WTC11 (cell line): ENCODE measurements at regions not wholly inside any gene's neighbourhood (a gene's known extent, or its start where the extent isn't known, plus 50 kb on each side); places are given as distances from the start of the nearest gene placed in this dataset.

Experiments used
- ATAC-seq: fragments of 200-7000 bp; cut with Tn5 transposase; 2 replicates; pipeline ENCODE4 v1.10.0; 2021; ENCODE audit warnings: mild to moderate bottlenecking, moderate library complexity
- CTCF ChIA-PET: fragments of 300-600 bp; sonication (Branson Sonifier 250); formaldehyde crosslinking; loops from one replicate; lab custom pipeline; 2021; ENCODE audit warnings: antibody characterized with exemption; lab: Charles Lee
- POLR2A ChIA-PET: fragments of 350-600 bp; sonication (Branson Sonifier 250); formaldehyde crosslinking; loops from one replicate; lab custom pipeline; 2021; ENCODE audit warnings: antibody characterized with exemption; lab: Charles Lee
- DNase-seq: peaks from one replicate; pipeline ENCODE4 v3.0.0; 2021; ENCODE audit warnings: low spot score
- H3K27ac Mint-ChIP-seq: 2 replicates; pipeline ENCODE4 v1.8.0; 2021; ENCODE audit warnings: mixed read lengths
- H3K27me3 Mint-ChIP-seq: 2 replicates; pipeline ENCODE4 v1.8.0; 2021; ENCODE audit warnings: low read depth, mild to moderate bottlenecking, moderate library complexity, mixed read lengths
- H3K36me3 Mint-ChIP-seq: 2 replicates; pipeline ENCODE4 v1.8.0; 2021; ENCODE audit warnings: mixed read lengths
- H3K4me1 Mint-ChIP-seq: 2 replicates; pipeline ENCODE4 v1.8.0; 2022; ENCODE audit warnings: mixed read lengths
- H3K4me3 Mint-ChIP-seq: 2 replicates; pipeline ENCODE4 v1.8.0; 2021; ENCODE audit warnings: mild to moderate bottlenecking, moderate library complexity, mixed read lengths
- H3K9me3 Mint-ChIP-seq: 2 replicates; pipeline ENCODE4 v1.8.0; 2021; ENCODE audit warnings: mixed read lengths
- AFF4 ChIP-seq: sonication (generic); formaldehyde crosslinking; IDR thresholded peaks from 2 replicates; pipeline ENCODE4 v1.8.1; 2023; ENCODE audit warnings: mild to moderate bottlenecking, missing genetic modification reagents, borderline replicate concordance
- FOXP1 ChIP-seq: sonication (generic); formaldehyde crosslinking; IDR thresholded peaks from 2 replicates; pipeline ENCODE4 v1.8.0; 2022; ENCODE audit warnings: missing genetic modification reagents, mild to moderate bottlenecking, moderate library complexity, borderline replicate concordance
- GTF2I ChIP-seq: fragments of 250-450 bp; sonication (Bioruptor Pico); conservative IDR thresholded peaks from 2 replicates; pipeline ENCODE4 v1.4.0; 2021; ENCODE audit warnings: mild to moderate bottlenecking
- MLX ChIP-seq: sonication (generic); formaldehyde crosslinking; IDR thresholded peaks from 2 replicates; pipeline ENCODE4 v1.8.1; 2023; ENCODE audit warnings: mild to moderate bottlenecking, missing genetic modification reagents, moderate library complexity
- NR1H2 ChIP-seq: sonication (generic); formaldehyde crosslinking; IDR thresholded peaks from 2 replicates; pipeline ENCODE4 v1.9.0; 2021; ENCODE audit warnings: mild to moderate bottlenecking, moderate library complexity, missing genetic modification reagents
- PRDM15 ChIP-seq: sonication (generic); formaldehyde crosslinking; IDR thresholded peaks from 2 replicates; pipeline ENCODE4 v1.8.0; 2022; ENCODE audit warnings: missing genetic modification reagents
- PRRX2 ChIP-seq: fragments of 250-450 bp; sonication (Bioruptor Pico); IDR thresholded peaks from 2 replicates; pipeline ENCODE4 v1.8.0; 2021; ENCODE audit warnings: mild to moderate bottlenecking
- SOX15 ChIP-seq: fragments of 250-450 bp; sonication (Bioruptor Pico); IDR thresholded peaks from 2 replicates; pipeline ENCODE4 v1.9.0; 2021; ENCODE audit warnings: mild to moderate bottlenecking
- TEAD1 ChIP-seq: sonication (generic); formaldehyde crosslinking; IDR thresholded peaks from 2 replicates; pipeline ENCODE4 v1.8.0; 2022; ENCODE audit warnings: mild to moderate bottlenecking, missing genetic modification reagents
- ZNF532 ChIP-seq: fragments of 250-450 bp; sonication (Bioruptor Pico); IDR thresholded peaks from 2 replicates; pipeline ENCODE4 v1.9.0; 2021; ENCODE audit warnings: mild to moderate bottlenecking, borderline replicate concordance
- TF ChIP-seq, protein P1 (sequence below): sonication (generic); formaldehyde crosslinking; IDR thresholded peaks from 2 replicates; pipeline ENCODE4 v1.8.1; 2022; ENCODE audit warnings: mild to moderate bottlenecking, moderate library complexity, missing genetic modification reagents
- TF ChIP-seq, protein P2 (sequence below): sonication (generic); formaldehyde crosslinking; conservative IDR thresholded peaks from 2 replicates; pipeline ENCODE4 v1.8.1; 2022; ENCODE audit warnings: mild to moderate bottlenecking, missing genetic modification reagents
- TF ChIP-seq, protein P3 (sequence below): fragments of 250-450 bp; sonication (Bioruptor Pico); IDR thresholded peaks from 2 replicates; pipeline ENCODE4 v1.9.0; 2021; ENCODE audit warnings: moderate library complexity, mild to moderate bottlenecking, inconsistent platforms, borderline replicate concordance

DNA sequence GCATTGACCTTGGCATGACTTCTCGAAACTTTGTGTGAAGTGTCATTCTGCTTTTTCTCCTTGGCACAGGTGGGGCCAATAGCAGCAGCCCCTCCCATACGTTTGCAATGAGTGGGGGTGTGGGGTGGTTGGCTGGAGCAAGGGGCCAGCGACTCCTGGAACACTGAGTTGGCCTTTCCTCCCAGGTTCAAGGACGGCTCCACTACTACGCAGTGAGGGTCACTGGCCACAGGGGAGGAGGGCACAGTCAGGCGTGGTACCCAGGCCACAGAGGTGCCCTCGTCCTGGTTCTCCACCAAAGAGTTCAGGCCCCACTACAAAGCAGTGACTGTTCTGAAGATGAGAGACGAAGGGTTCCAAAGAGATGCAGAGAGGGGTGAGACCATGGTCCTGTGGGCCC, 70.6 kb upstream of the OTOS start (continued):
- TF ChIP-seq AFF4 (CRISPR knock-in tag) (no peak), NR1H2 (CRISPR knock-in tag) (no peak), PRDM15 (no peak), FOXP1 (CRISPR knock-in tag) (no peak), MLX (CRISPR knock-in tag) (no peak)
- TF ChIP-seq, protein P1, sequence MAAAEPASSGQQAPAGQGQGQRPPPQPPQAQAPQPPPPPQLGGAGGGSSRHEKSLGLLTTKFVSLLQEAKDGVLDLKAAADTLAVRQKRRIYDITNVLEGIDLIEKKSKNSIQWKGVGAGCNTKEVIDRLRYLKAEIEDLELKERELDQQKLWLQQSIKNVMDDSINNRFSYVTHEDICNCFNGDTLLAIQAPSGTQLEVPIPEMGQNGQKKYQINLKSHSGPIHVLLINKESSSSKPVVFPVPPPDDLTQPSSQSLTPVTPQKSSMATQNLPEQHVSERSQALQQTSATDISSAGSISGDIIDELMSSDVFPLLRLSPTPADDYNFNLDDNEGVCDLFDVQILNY (CRISPR knock-in tag), result no peak
- TF ChIP-seq, protein P2, sequence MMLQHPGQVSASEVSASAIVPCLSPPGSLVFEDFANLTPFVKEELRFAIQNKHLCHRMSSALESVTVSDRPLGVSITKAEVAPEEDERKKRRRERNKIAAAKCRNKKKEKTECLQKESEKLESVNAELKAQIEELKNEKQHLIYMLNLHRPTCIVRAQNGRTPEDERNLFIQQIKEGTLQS (CRISPR knock-in tag), result no peak

GRCh38 chr2:240211598-240212424, 71.4 kb upstream of the OTOS start:
- POLR2A ChIA-PET, result interaction anchor here (0.6 kb wide), 1 partner anchor 60 kb away, joined by 3 read pairs; no protein-coding TSS in a partner anchor
- Mint-ChIP-seq H3K4me1 (no peaks in the 10 kb centered on the region), H3K9me3 (no peaks in the 10 kb centered on the region), H3K27me3 (no peaks in the 10 kb centered on the region), H3K4me3 (no peak overlapping the region), H3K27ac (no peak overlapping the region), H3K36me3 (no peaks in the 10 kb centered on the region)
- ATAC-seq, result no peak
- DNase-seq, result no peak
- CTCF ChIA-PET, result interaction anchor here (1.0 kb wide), 1 partner anchor 21 kb away, joined by 6 read pairs; no protein-coding TSS in a partner anchor
- no peak for TF ChIP-seq TEAD1 (CRISPR knock-in tag)
- TF ChIP-seq, protein P3, sequence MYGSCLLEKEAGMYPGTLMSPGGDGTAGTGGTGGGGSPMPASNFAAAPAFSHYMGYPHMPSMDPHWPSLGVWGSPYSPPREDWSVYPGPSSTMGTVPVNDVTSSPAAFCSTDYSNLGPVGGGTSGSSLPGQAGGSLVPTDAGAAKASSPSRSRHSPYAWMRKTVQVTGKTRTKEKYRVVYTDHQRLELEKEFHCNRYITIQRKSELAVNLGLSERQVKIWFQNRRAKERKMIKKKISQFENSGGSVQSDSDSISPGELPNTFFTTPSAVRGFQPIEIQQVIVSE, result no peak
- no peak for TF ChIP-seq AFF4 (CRISPR knock-in tag)
- no peak for TF ChIP-seq SOX15 (CRISPR knock-in tag)
- no peak for TF ChIP-seq PRRX2
- TF ChIP-seq GTF2I (CRISPR knock-in tag), result no peak
- no peak for TF ChIP-seq ZNF532 (CRISPR knock-in tag)
